ENCODE measurements at regions not wholly inside any gene's neighbourhood (a gene's known extent, or its start where the extent isn't known, plus 50 kb on each side); places are given as distances from the start of the nearest gene placed in this dataset.

GRCh38 chr20:48406912-48407340 is 420.9 kb downstream of the PREX1 start:
- Histone ChIP-seq H3K27me3 (no peaks in the 10 kb centered on the region), H3K9me3 (no peaks in the 10 kb centered on the region), H3K36me3 (no peaks in the 10 kb centered on the region), H3K27ac (no peak overlapping the region), H3K4me1 (no peaks in the 10 kb centered on the region), H3K4me3 (no peak overlapping the region)
- ATAC-seq (peak in 3 of 4 donors; percentile 55 to 72 (median 72)), DNase-seq (no peak), FAIRE-seq (no peak)
- WGBS, 2 donors: 21 to 28% methylated on average over 5 of the region's 5 CpGs
- no peak for TF ChIP-seq CTCF (IDR thresholded peaks at IDR 0.05)
- intact Hi-C loops (cut with DNase I): no loop called here

GRCh38 chr20:48406498-48406897 is 421.3 kb downstream of the PREX1 start:
- FAIRE-seq: no peak

GRCh38 chr20:48405909-48406308 is 421.9 kb downstream of the PREX1 start:
- DNase-seq: no peak
- no peak overlapping the region for H3K4me3 ChIP-seq
- 83 to 88% methylated on average over 13 of the region's 13 CpGs for WGBS, 2 donors
- ATAC-seq: no peak
- no peak overlapping the region for H3K27ac ChIP-seq
- no peaks in the 10 kb centered on the region for H3K36me3 ChIP-seq
- no peaks in the 10 kb centered on the region for H3K4me1 ChIP-seq
- intact Hi-C loops (cut with DNase I): no loop called here
- no peaks in the 10 kb centered on the region for H3K9me3 ChIP-seq
- no peak for TF ChIP-seq CTCF (IDR thresholded peaks at IDR 0.05)
- H3K27me3 ChIP-seq: no peaks in the 10 kb centered on the region
- FAIRE-seq: no peak

More at GRCh38 chr20:48406498-48406897, 421.3 kb downstream of the PREX1 start:
- WGBS, 2 donors: 51 to 54% methylated on average over 4 of the region's 4 CpGs
- Histone ChIP-seq H3K4me1 (no peaks in the 10 kb centered on the region), H3K27ac (no peak overlapping the region), H3K36me3 (no peaks in the 10 kb centered on the region), H3K9me3 (no peaks in the 10 kb centered on the region), H3K27me3 (no peaks in the 10 kb centered on the region), H3K4me3 (no peak overlapping the region)
- intact Hi-C loops (cut with DNase I): no loop called here
- DNase-seq (no peak), ATAC-seq (no peak)
- no peak for TF ChIP-seq CTCF (IDR thresholded peaks at IDR 0.05)

- Histone ChIP-seq H3K36me3 (no peaks in the 10 kb centered on the region), H3K27ac (no peak overlapping the region), H3K9me3 (no peaks in the 10 kb centered on the region), H3K4me1 (no peaks in the 10 kb centered on the region), H3K4me3 (no peak overlapping the region), H3K27me3 (no peaks in the 10 kb centered on the region)
- TF ChIP-seq CTCF (IDR thresholded peaks at IDR 0.05): peak in 1 of 4 donors; percentile 8
- no peak for ATAC-seq
- FAIRE-seq: no peak
- no peak for DNase-seq
- 72 to 81% methylated on average over 5 of the region's 5 CpGs for WGBS, 2 donors
- intact Hi-C loops (cut with DNase I): no loop called here
Measured at GRCh38 chr20:48404598-48404997, 423.2 kb downstream of the PREX1 start.

GRCh38 chr20:48403167-48403761 is 424.5 kb downstream of the PREX1 start:
- intact Hi-C loops (cut with DNase I): no loop called here
- 60 to 82% methylated on average over 7 of the region's 7 CpGs for WGBS, 2 donors
- FAIRE-seq (no peak), DNase-seq (no peak), ATAC-seq (no peak)
- Histone ChIP-seq H3K4me1 (no peaks in the 10 kb centered on the region), H3K27me3 (no peaks in the 10 kb centered on the region), H3K36me3 (no peaks in the 10 kb centered on the region), H3K9me3 (no peaks in the 10 kb centered on the region), H3K27ac (no peak overlapping the region), H3K4me3 (no peak overlapping the region)
- no peak for TF ChIP-seq CTCF (IDR thresholded peaks at IDR 0.05)
